ENCODE measurements at regions not wholly inside any gene's neighbourhood (a gene's known extent, or its start where the extent isn't known, plus 50 kb on each side); places are given as distances from the start of the nearest gene placed in this dataset.

GRCh38 chr3:1037631-1038030 is 55.2 kb upstream of the CNTN6 start:
- no peak for TF ChIP-seq CTCF (IDR thresholded peaks at IDR 0.05)
- TF ChIP-seq MAX (IDR thresholded peaks at IDR 0.05): no peak
